Lower leg skin (tissue), 3 donors: ENCODE measurements at regions not wholly inside any gene's neighbourhood (a gene's known extent, or its start where the extent isn't known, plus 50 kb on each side); places are given as distances from the start of the nearest gene placed in this dataset.

ENCODE experiments used
- POLR2A ChIP-seq, 2 donors: fragments of 450-650 bp; IDR thresholded peaks; one replicate each; pipeline ENCODE4 v1.6.1; 2016 to 2017; ENCODE audit warnings: antibody characterized with exemption in 2 of 2, mild to moderate bottlenecking in 1 of 2, moderate library complexity in 1 of 2
- TF ChIP-seq, protein P1 (sequence below), 3 donors: fragments of 450-650 bp; IDR thresholded peaks; one replicate each; pipeline ENCODE4 v1.5.1; 2016; ENCODE audit warnings: antibody characterized with exemption in 3 of 3, mild to moderate bottlenecking in 3 of 3, moderate library complexity in 2 of 3

DNA sequence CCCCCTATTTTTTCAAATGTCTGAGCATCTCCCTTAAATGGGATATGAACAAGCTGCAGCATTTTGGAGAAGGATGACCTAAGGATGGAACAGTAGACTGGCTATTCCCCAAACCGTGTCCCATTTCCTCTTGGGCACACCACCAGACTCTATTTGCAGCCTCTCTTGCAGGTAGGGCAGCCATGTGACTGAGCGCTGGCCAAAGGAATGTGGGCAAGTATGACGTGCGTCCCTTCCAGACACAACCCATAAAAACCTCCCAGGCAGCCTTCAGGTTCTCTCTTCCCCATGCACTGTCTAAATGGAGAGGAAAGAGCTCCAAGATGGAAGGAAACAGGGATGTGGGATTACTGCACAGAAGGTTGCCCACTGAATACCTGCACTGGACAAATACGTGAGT lies 149.7 kb downstream of the CCT6B start:
- TF ChIP-seq, protein P1, sequence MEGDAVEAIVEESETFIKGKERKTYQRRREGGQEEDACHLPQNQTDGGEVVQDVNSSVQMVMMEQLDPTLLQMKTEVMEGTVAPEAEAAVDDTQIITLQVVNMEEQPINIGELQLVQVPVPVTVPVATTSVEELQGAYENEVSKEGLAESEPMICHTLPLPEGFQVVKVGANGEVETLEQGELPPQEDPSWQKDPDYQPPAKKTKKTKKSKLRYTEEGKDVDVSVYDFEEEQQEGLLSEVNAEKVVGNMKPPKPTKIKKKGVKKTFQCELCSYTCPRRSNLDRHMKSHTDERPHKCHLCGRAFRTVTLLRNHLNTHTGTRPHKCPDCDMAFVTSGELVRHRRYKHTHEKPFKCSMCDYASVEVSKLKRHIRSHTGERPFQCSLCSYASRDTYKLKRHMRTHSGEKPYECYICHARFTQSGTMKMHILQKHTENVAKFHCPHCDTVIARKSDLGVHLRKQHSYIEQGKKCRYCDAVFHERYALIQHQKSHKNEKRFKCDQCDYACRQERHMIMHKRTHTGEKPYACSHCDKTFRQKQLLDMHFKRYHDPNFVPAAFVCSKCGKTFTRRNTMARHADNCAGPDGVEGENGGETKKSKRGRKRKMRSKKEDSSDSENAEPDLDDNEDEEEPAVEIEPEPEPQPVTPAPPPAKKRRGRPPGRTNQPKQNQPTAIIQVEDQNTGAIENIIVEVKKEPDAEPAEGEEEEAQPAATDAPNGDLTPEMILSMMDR (IDR thresholded peaks at IDR 0.05), result no peak
- TF ChIP-seq POLR2A (IDR thresholded peaks at IDR 0.05), result no peak
